HUES48 (cell line): ENCODE measurements at regions not wholly inside any gene's neighbourhood (a gene's known extent, or its start where the extent isn't known, plus 50 kb on each side); places are given as distances from the start of the nearest gene placed in this dataset.
"Not testable (repeated sequence)": the region's sequence is repeated elsewhere in the genome, so short reads cannot be mapped to it uniquely, and the experiment has no call there.

Source experiments
- H3K27ac ChIP-seq: one replicate; pipeline ENCODE4 v1.7.0; 2013; ENCODE audit warnings: low read depth, low read length, inconsistent platforms
- H3K27me3 ChIP-seq: 2 replicates; pipeline ENCODE4 v1.6.1; 2013; ENCODE audit warnings: mild to moderate bottlenecking, low read length; ENCODE audit not compliant: control insufficient read depth, insufficient read depth
- H3K36me3 ChIP-seq: 2 replicates; pipeline ENCODE4 v1.6.1; 2013; ENCODE audit warnings: low read length; ENCODE audit not compliant: control insufficient read depth, insufficient read depth
- H3K4me1 ChIP-seq: 2 replicates; pipeline ENCODE4 v1.6.1; 2013; ENCODE audit warnings: mild to moderate bottlenecking, low read length; ENCODE audit not compliant: control insufficient read depth, insufficient read depth
- H3K4me3 ChIP-seq: 2 replicates; pipeline ENCODE4 v1.5.1; 2013; ENCODE audit warnings: mild to moderate bottlenecking, low read depth, low read length
- H3K9ac ChIP-seq: 2 replicates; pipeline ENCODE4 v1.6.1; 2013; ENCODE audit warnings: mild to moderate bottlenecking, low read depth, low read length, moderate library complexity
- H3K9me3 ChIP-seq: 2 replicates; pipeline ENCODE4 v1.6.1; 2013; ENCODE audit warnings: low read length; ENCODE audit not compliant: control insufficient read depth, insufficient read depth

DNA sequence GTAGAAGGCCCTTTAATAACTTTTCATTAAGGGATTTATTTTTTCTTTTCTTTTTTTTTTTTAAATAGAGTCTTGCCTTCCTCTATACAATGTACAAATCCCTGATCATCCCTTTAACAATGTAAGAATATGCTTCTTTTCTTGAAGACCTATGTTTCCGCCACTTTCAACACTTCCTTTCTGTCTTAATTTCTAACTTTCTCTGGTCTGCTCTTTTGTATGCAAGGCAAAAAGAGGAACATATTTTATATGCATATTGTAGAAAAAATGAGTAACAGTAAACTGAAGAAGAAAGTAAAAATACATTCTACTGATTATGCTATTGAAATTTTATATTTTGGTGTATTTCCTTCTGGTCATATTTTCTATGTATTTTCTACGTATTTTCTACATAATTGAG is 484.7 kb downstream of the TFAP2B start:
- Histone ChIP-seq H3K36me3 (no peaks in the 10 kb centered on the region), H3K4me3 (no peak overlapping the region), H3K9ac (no peak overlapping the region), H3K4me1 (no peaks in the 10 kb centered on the region), H3K9me3 (no peaks in the 10 kb centered on the region), H3K27me3 (no peaks in the 10 kb centered on the region), H3K27ac (no peak overlapping the region)

DNA sequence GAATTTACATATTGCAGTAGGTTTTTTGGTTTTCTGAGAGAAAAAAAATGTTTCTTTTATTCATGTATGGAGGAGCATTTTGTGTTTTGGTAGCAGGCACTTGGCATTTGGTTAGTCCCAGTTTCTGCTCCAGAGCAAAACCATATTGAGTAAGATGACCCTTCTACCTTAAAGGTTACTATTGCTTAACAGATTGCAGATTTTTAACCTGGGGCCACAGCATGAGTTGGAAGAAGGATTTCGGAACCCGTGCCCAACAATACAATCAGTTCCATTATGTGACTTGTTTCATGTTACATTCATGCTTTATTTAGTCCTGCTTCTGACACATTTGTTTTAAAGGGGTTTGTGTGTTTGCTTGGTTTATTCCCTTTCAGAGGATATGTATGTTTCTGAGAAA is 496.3 kb downstream of the TFAP2B start:
- Histone ChIP-seq H3K27ac (no peak overlapping the region), H3K9me3 (no peaks in the 10 kb centered on the region), H3K27me3 (no peaks in the 10 kb centered on the region)

GRCh38 chr6:51318674-51319073 is 500.0 kb downstream of the TFAP2B start:
- no peaks in the 10 kb centered on the region for H3K9me3 ChIP-seq
- H3K9ac ChIP-seq: no peak overlapping the region
- no peak overlapping the region for H3K27ac ChIP-seq
- H3K36me3 ChIP-seq: no peaks in the 10 kb centered on the region
- no peaks in the 10 kb centered on the region for H3K27me3 ChIP-seq
- 0 out of 2 replicates have a peak, but pooled peaks cover 7% of the 10 kb centered on the region for H3K4me1 ChIP-seq
- H3K4me3 ChIP-seq: no peak overlapping the region

More for the DNA sequence above, 496.3 kb downstream of the TFAP2B start:
- H3K9ac ChIP-seq: no peak overlapping the region
- H3K4me1 ChIP-seq: 0 out of 2 replicates have a peak, but pooled peaks cover 7% of the 10 kb centered on the region
- no peaks in the 10 kb centered on the region for H3K36me3 ChIP-seq
- no peak overlapping the region for H3K4me3 ChIP-seq

DNA sequence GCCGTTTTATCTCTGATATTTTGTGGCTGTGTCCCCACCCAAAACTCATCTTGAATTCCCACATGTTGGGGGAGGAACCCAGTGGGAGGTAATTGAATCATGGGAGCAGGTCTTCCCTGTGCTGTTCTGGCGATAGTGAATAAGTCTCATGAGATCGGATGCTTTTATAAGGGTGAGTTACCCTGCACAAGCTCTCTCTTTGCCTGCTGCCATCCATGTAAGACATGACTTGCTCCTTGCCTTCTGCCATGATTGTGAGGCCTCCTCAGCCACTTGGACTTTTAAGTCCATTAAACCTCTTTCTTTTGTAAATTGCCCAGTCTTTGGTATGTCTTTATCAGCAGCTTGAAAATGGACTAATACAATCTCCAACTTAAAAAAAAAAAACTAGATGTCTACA is 502.8 kb downstream of the TFAP2B start:
- H3K27ac ChIP-seq, H3K4me3 ChIP-seq, H3K9ac ChIP-seq, H3K9me3 ChIP-seq, H3K36me3 ChIP-seq, H3K4me1 ChIP-seq, H3K27me3 ChIP-seq: not testable (repeated sequence)

- Histone ChIP-seq H3K9me3 (no peaks in the 10 kb centered on the region), H3K27ac (no peak overlapping the region), H3K27me3 (no peaks in the 10 kb centered on the region), H3K36me3 (no peaks in the 10 kb centered on the region), H3K9ac (no peak overlapping the region), H3K4me1 (0 out of 2 replicates have a peak, but pooled peaks cover 7% of the 10 kb centered on the region), H3K4me3 (no peak overlapping the region)
These were observed 503.8 kb downstream of the TFAP2B start for GRCh38 chr6:51322505-51322904.

DNA sequence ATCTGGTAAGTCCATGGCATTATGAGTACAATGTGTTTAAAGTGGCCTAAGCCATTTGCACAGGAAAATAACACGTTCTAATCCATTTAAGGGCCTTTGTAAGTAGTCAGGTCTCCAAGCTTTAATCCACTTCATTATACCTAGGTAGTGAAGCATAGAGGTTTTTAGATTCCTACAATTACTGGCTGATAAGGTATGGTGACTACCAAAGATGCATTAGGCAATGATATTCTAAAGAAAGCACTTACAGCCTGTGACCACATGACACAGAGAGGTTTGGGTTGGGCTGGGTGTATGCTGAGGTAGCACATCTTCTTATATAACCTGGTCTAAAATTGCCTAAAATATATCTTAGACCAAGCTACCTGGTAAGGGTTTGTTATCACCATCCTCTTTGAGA is 504.4 kb downstream of the TFAP2B start:
- Histone ChIP-seq H3K4me1 (0 out of 2 replicates have a peak, but pooled peaks cover 7% of the 10 kb centered on the region), H3K27me3 (no peaks in the 10 kb centered on the region), H3K9ac (no peak overlapping the region), H3K9me3 (no peaks in the 10 kb centered on the region), H3K4me3 (no peak overlapping the region), H3K27ac (no peak overlapping the region), H3K36me3 (no peaks in the 10 kb centered on the region)

DNA sequence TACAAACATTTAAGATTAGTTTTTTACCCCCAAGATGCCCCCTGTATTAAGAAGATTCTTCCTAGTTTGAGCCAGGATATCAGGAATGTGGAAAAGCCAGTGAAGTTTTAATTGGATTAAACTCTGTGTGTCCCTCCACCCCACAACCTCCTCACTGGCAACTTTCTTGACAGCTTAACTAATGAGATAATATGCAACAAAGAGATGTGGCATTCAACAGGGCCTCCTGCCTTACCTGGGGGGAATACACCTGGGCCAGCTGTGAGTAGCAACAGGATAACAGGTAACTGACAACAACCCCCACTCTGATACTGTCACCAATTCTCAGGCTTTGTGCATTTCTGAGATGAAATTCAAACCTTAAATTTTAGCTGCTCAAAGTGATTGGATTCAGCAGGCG is 512.3 kb downstream of the TFAP2B start:
- Histone ChIP-seq H3K4me3 (no peak overlapping the region), H3K9me3 (no peaks in the 10 kb centered on the region), H3K27ac (no peak overlapping the region), H3K4me1 (peaks cover 3% of the 10 kb centered on the region; the same call in 1 of the 2 replicates), H3K36me3 (no peaks in the 10 kb centered on the region), H3K9ac (no peak overlapping the region), H3K27me3 (no peaks in the 10 kb centered on the region)

DNA sequence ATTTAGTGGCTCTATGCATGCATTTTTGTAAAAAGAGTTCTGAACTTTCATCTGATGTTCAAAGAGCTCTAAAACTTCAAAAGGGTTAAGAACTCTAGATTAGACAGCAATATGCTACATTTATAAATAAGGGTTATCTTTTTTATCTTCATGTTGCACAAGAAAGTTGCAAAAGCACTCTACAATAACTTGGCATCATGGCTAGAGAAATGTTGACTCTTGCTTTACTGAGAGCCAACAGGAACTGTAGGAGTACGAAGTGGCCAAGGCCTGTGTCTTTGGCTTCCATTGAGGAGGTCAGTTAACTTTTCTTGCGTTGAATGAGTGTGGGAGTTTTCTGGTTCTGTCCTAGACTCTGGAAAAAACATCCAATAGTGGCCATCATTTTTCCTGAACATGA is 516.9 kb downstream of the TFAP2B start:
- Histone ChIP-seq H3K9ac (no peak overlapping the region), H3K36me3 (no peaks in the 10 kb centered on the region), H3K9me3 (no peaks in the 10 kb centered on the region), H3K4me1 (peaks cover 16% of the 10 kb centered on the region), H3K4me3 (no peak overlapping the region), H3K27ac (no peak overlapping the region), H3K27me3 (no peaks in the 10 kb centered on the region)

- Histone ChIP-seq H3K27me3 (no peaks in the 10 kb centered on the region), H3K36me3 (no peaks in the 10 kb centered on the region), H3K9ac (no peak overlapping the region), H3K9me3 (no peaks in the 10 kb centered on the region), H3K27ac (no peak overlapping the region), H3K4me1 (peaks cover 12% of the 10 kb centered on the region), H3K4me3 (no peak overlapping the region)
These were observed 517.5 kb downstream of the TFAP2B start for GRCh38 chr6:51336185-51336584.

GRCh38 chr6:51337277-51337676 is 518.6 kb downstream of the TFAP2B start:
- Histone ChIP-seq H3K27me3 (no peaks in the 10 kb centered on the region), H3K27ac (no peak overlapping the region), H3K4me3 (no peak overlapping the region), H3K4me1 (peaks cover 12% of the 10 kb centered on the region), H3K9ac (no peak overlapping the region), H3K36me3 (no peaks in the 10 kb centered on the region), H3K9me3 (no peaks in the 10 kb centered on the region)

DNA sequence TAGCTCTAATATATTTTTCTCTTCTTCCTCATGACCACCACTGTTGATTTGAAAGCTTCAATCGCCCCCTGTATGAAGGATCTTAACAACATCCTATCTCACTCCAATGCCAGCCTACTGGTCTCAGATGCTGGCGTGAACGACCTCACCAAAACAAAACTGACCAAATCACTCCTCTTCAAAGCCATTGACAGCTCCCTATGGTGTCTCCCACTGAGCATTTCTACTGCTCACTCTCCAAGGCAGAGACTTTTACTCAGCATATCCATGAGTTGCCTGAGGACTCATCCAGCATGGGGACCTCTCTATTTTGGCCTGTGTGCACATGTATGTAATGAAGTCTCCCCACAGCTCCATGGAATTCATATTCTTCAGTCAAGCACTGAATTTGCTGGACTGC is 520.4 kb downstream of the TFAP2B start:
- peak overlapping the region; percentile 42 for H3K27ac ChIP-seq
- no peaks in the 10 kb centered on the region for H3K9me3 ChIP-seq
- H3K9ac ChIP-seq: no peak overlapping the region
- H3K4me3 ChIP-seq: no peak overlapping the region
- H3K27me3 ChIP-seq: no peaks in the 10 kb centered on the region
- peaks cover 12% of the 10 kb centered on the region for H3K4me1 ChIP-seq
- H3K36me3 ChIP-seq: no peaks in the 10 kb centered on the region

GRCh38 chr6:51339728-51340127 is 521.1 kb downstream of the TFAP2B start:
- Histone ChIP-seq H3K4me3 (no peak overlapping the region), H3K4me1 (peaks cover 12% of the 10 kb centered on the region), H3K27ac (peak overlapping the region; percentile 47), H3K9me3 (no peaks in the 10 kb centered on the region), H3K9ac (no peak overlapping the region; the same call in 1 of the 2 replicates), H3K27me3 (no peaks in the 10 kb centered on the region), H3K36me3 (no peaks in the 10 kb centered on the region)
